ENCODE measurements at regions not wholly inside any gene's neighbourhood (a gene's known extent, or its start where the extent isn't known, plus 50 kb on each side); places are given as distances from the start of the nearest gene placed in this dataset.
A peak's percentile ranks its signal among the peaks of the same experiment; 100 is the strongest.
"Not testable (repeated sequence)": the region's sequence is repeated elsewhere in the genome, so short reads cannot be mapped to it uniquely, and the experiment has no call there.

- no peaks in the 10 kb centered on the region for H3K9me3 ChIP-seq (ENCODE audit: control insufficient read depth in 4 of 4, insufficient read depth in 3 of 4, low read length in 3 of 4)
- peaks cover 0 to 16% (median 7%) of the 10 kb centered on the region in 3 donors for H3K27me3 ChIP-seq (ENCODE audit: control insufficient read depth in 3 of 3, insufficient read depth in 3 of 3, low read length in 2 of 3)
- peaks cover 0 to 17% (median 7%) of the 10 kb centered on the region in 5 donors for H3K4me1 ChIP-seq (ENCODE audit: control insufficient read depth in 5 of 5, insufficient read depth in 5 of 5, low read length in 5 of 5)
- peak overlapping the region in 1 of 2 donors; percentile 91 for H3K27ac ChIP-seq (ENCODE audit: low read depth in 1 of 2, low read length in 1 of 2)
- no peak overlapping the region for H3K4me3 ChIP-seq
- no peak for TF ChIP-seq CTCF (IDR thresholded peaks at IDR 0.05; ENCODE audit: control extremely low read depth, extremely low read depth)
- DNase-seq, result no peak
- WGBS, 2 donors, result 81 to 92% methylated on average over 4 of the region's 4 CpGs
- H3K36me3 ChIP-seq (ENCODE audit: control insufficient read depth in 4 of 4, insufficient read depth in 4 of 4, low read length in 4 of 4), result no peaks in the 10 kb centered on the region
- no peak overlapping the region for H3K9ac ChIP-seq (ENCODE audit: insufficient read depth in 1 of 2, low read length in 2 of 2)
- no peak for ATAC-seq (ENCODE audit: insufficient read depth, low FRiP score)
Observed at GRCh38 chr1:30525631-30525970, 197.8 kb downstream of the MATN1 start.

- DNase-seq (no peak), ATAC-seq (ENCODE audit: insufficient read depth, low FRiP score) (no peak)
- H3K4me1 ChIP-seq (ENCODE audit: control insufficient read depth in 5 of 5, insufficient read depth in 5 of 5, low read length in 5 of 5), result peaks cover 0 to 17% (median 7%) of the 10 kb centered on the region in 5 donors
- 66 to 77% methylated on average over 11 of the region's 11 CpGs for WGBS, 2 donors
- H3K36me3 ChIP-seq (ENCODE audit: control insufficient read depth in 4 of 4, insufficient read depth in 4 of 4, low read length in 4 of 4), result no peaks in the 10 kb centered on the region
- no peaks in the 10 kb centered on the region for H3K9me3 ChIP-seq (ENCODE audit: control insufficient read depth in 4 of 4, insufficient read depth in 3 of 4, low read length in 3 of 4)
- peaks cover 0 to 16% (median 7%) of the 10 kb centered on the region in 3 donors for H3K27me3 ChIP-seq (ENCODE audit: control insufficient read depth in 3 of 3, insufficient read depth in 3 of 3, low read length in 2 of 3)
- H3K27ac ChIP-seq (ENCODE audit: low read depth in 1 of 2, low read length in 1 of 2), result peak overlapping the region in 1 of 2 donors; percentile 91
- TF ChIP-seq CTCF (IDR thresholded peaks at IDR 0.05; ENCODE audit: control extremely low read depth, extremely low read depth), result no peak
- no peak overlapping the region for H3K4me3 ChIP-seq
- no peak overlapping the region for H3K9ac ChIP-seq (ENCODE audit: insufficient read depth in 1 of 2, low read length in 2 of 2)
Observed at GRCh38 chr1:30524840-30525617, 198.4 kb downstream of the MATN1 start.

GRCh38 chr1:30524025-30524555 is 199.3 kb downstream of the MATN1 start:
- not testable (repeated sequence) for H3K4me3 ChIP-seq; DNase-seq; ATAC-seq (ENCODE audit: insufficient read depth, low FRiP score); H3K36me3 ChIP-seq (ENCODE audit: control insufficient read depth in 4 of 4, insufficient read depth in 4 of 4, low read length in 4 of 4); H3K9ac ChIP-seq (ENCODE audit: insufficient read depth in 1 of 2, low read length in 2 of 2); H3K9me3 ChIP-seq (ENCODE audit: control insufficient read depth in 4 of 4, insufficient read depth in 3 of 4, low read length in 3 of 4)
- H3K27me3 ChIP-seq (ENCODE audit: control insufficient read depth in 3 of 3, insufficient read depth in 3 of 3, low read length in 2 of 3), result peaks cover 0 to 16% (median 7%) of the 10 kb centered on the region in 3 donors
- peaks cover 0 to 17% (median 7%) of the 10 kb centered on the region in 5 donors for H3K4me1 ChIP-seq (ENCODE audit: control insufficient read depth in 5 of 5, insufficient read depth in 5 of 5, low read length in 5 of 5)
- peak overlapping the region in 1 of 2 donors; percentile 47 for H3K27ac ChIP-seq (ENCODE audit: low read depth in 1 of 2, low read length in 1 of 2)
- WGBS, 2 donors, result 67 to 81% methylated on average over 4 to 8 of the region's 8 CpGs
